GM12878 (cell line): ENCODE measurements at regions not wholly inside any gene's neighbourhood (a gene's known extent, or its start where the extent isn't known, plus 50 kb on each side); places are given as distances from the start of the nearest gene placed in this dataset.

Experiments
- ATAC-seq: fragments of 200-7000 bp; cut with Tn5 transposase; 3 replicates; pipeline ENCODE4 v1.9.1; 2020; ENCODE audit warnings: mild to moderate bottlenecking, moderate library complexity
- BruUV-seq: library from RNA; stranded (reverse); fragments of 400-500 nt; replicated peaks from 2 replicates; lab custom pipeline; 2021; lab: Mats Ljungman, UMichigan
- CTCF ChIA-PET: fragments of 300-600 bp; sonication (Branson Sonifier 250); formaldehyde crosslinking; extraction: SDS; loops from one replicate; lab custom pipeline; 2021; ENCODE audit warnings: inconsistent platforms; lab: Yijun Ruan, JAX
- POLR2A ChIA-PET: fragments of 350-600 bp; formaldehyde crosslinking; extraction: SDS; loops from one replicate; lab custom pipeline; 2021; ENCODE audit warnings: inconsistent platforms; lab: Charles Lee
- RAD21 ChIA-PET: fragments of 300-600 bp; sonication (Branson Sonifier 250); formaldehyde crosslinking; loops from one replicate; lab custom pipeline; 2023; ENCODE audit warnings: antibody characterized with exemption; ENCODE audit not compliant: unreplicated experiment; lab: Charles Lee
- SMC1A ChIA-PET: fragments of 300-600 bp; sonication (Branson Sonifier 250); formaldehyde crosslinking; loops from one replicate; lab custom pipeline; 2023; ENCODE audit not compliant: unreplicated experiment, uncharacterized antibody; lab: Charles Lee
- DNase-seq: peaks from one replicate; pipeline ENCODE4 v3.0.0-alpha.2; 2011; ENCODE audit warnings: low read depth, low spot score
- FAIRE-seq: peaks from 3 replicates; lab custom pipeline; 2011; peaks lifted over from hg19 to GRCh38; lab: Jason Lieb, UNC
- H2AFZ ChIP-seq: 2 replicates; pipeline ENCODE4 v1.6.0; 2011; ENCODE audit warnings: low read depth, low read length, control low read depth; ENCODE audit not compliant: control insufficient read depth
- H3K27ac ChIP-seq: 2 replicates; pipeline ENCODE4 v1.5.1; 2011; ENCODE audit warnings: control low read depth; ENCODE audit not compliant: control insufficient read depth, insufficient read depth
- H3K27me3 ChIP-seq, 2 experiments: replicated peaks in 1 of 2; 2 replicates each; pipeline versions ENCODE4 v1.6.0 to v1.6.1; 2011; ENCODE audit warnings: low read length in 1 of 2; ENCODE audit not compliant: control insufficient read depth in 2 of 2, insufficient read depth in 2 of 2
- H3K36me3 ChIP-seq, 2 experiments: 2 replicates each; pipeline ENCODE4 v1.5.1; 2011; ENCODE audit warnings: low read length in 1 of 2; ENCODE audit not compliant: control insufficient read depth in 2 of 2, insufficient read depth in 2 of 2
- H3K4me1 ChIP-seq: 2 replicates; pipeline ENCODE4 v1.6.1; 2011; ENCODE audit warnings: mild to moderate bottlenecking, low read length, moderate library complexity, mixed read lengths; ENCODE audit not compliant: control insufficient read depth, insufficient read depth
- H3K4me2 ChIP-seq: 2 replicates; pipeline ENCODE4 v1.6.0; 2011; ENCODE audit warnings: control low read depth; ENCODE audit not compliant: control insufficient read depth, insufficient read depth
- H3K4me3 ChIP-seq: fragments of 200-600 bp; sonication (generic); 2 replicates; pipeline ENCODE4 v1.5.1; 2016
- H3K79me2 ChIP-seq: 2 replicates; pipeline ENCODE4 v1.6.0; 2011; ENCODE audit warnings: low read length; ENCODE audit not compliant: control insufficient read depth, insufficient read depth
- H3K9ac ChIP-seq: 2 replicates; pipeline ENCODE4 v1.8.0; 2011; ENCODE audit warnings: low read length, control low read depth, mixed read lengths; ENCODE audit not compliant: control insufficient read depth, insufficient read depth
- H3K9me3 ChIP-seq: replicated peaks from 3 replicates; pipeline ENCODE4 v1.5.1; 2011; ENCODE audit warnings: mild to moderate bottlenecking, low read length; ENCODE audit not compliant: control insufficient read depth, insufficient read depth
- H4K20me1 ChIP-seq: 2 replicates; pipeline ENCODE4 v1.6.0; 2011; ENCODE audit not compliant: control insufficient read depth, insufficient read depth
- CBX3 ChIP-seq: fragments of 200-600 bp; sonication (generic); IDR thresholded peaks from 2 replicates; pipeline ENCODE4 v1.6.1; 2016; ENCODE audit warnings: low read depth, borderline replicate concordance
- IRF3 ChIP-seq: fragments of 450-650 bp; IDR thresholded peaks from 2 replicates; pipeline ENCODE4 v1.6.1; 2014; ENCODE audit warnings: mild to moderate bottlenecking
- IRF4 ChIP-seq: IDR thresholded peaks from 2 replicates; pipeline ENCODE4 v1.6.1; 2011; ENCODE audit warnings: low read depth, low read length
- JUNB ChIP-seq: IDR thresholded peaks from 2 replicates; pipeline ENCODE4 v1.6.1; 2016; ENCODE audit warnings: antibody characterized with exemption, mild to moderate bottlenecking
- JUND ChIP-seq: IDR thresholded peaks from 2 replicates; pipeline ENCODE4 v1.6.1; 2012; ENCODE audit warnings: low read depth, mild to moderate bottlenecking, low read length, improper control_type of control experiment, moderate library complexity
- LARP7 ChIP-seq: fragments of 450-650 bp; IDR thresholded peaks from 2 replicates; pipeline ENCODE4 v1.6.1; 2017; ENCODE audit warnings: mild to moderate bottlenecking
- MYC ChIP-seq: IDR thresholded peaks from 2 replicates; pipeline ENCODE4 v1.6.1; 2011; ENCODE audit warnings: mild to moderate bottlenecking, low read length, moderate library complexity, inconsistent platforms; ENCODE audit not compliant: insufficient read depth, insufficient replicate concordance, insufficient read length, severe bottlenecking
- NFIC ChIP-seq: IDR thresholded peaks from 2 replicates; pipeline ENCODE4 v1.6.1; 2012; ENCODE audit warnings: low read depth, mild to moderate bottlenecking, inconsistent platforms, low read length, moderate library complexity
- NR2C2 ChIP-seq: IDR thresholded peaks from 2 replicates; pipeline ENCODE4 v1.6.1; 2011; ENCODE audit warnings: borderline replicate concordance, low read depth; ENCODE audit not compliant: control insufficient read depth, insufficient read length
- PKNOX1 ChIP-seq: fragments of 450-650 bp; IDR thresholded peaks from 2 replicates; pipeline ENCODE4 v1.6.1; 2016; ENCODE audit warnings: mild to moderate bottlenecking
- RUNX3 ChIP-seq: IDR thresholded peaks from 2 replicates; pipeline ENCODE4 v1.6.1; 2012; ENCODE audit warnings: low read length, inconsistent platforms
- SMAD5 ChIP-seq: IDR thresholded peaks from 2 replicates; pipeline ENCODE4 v1.6.1; 2016; ENCODE audit warnings: antibody characterized with exemption, low read depth
- SMARCA5 ChIP-seq: fragments of 450-650 bp; IDR thresholded peaks from 2 replicates; pipeline ENCODE4 v1.6.1; 2017; ENCODE audit warnings: mild to moderate bottlenecking
- WGBS: methylation state at CpG from one replicate; pipeline ENCODE4 v1.1.6; 2016; ENCODE audit warnings: low lambda C conversion rate; ENCODE audit not compliant: insufficient replicate concordance, insufficient coverage; ENCODE audit errors: missing lambda C conversion rate; 5-methylcytosine and 5-hydroxymethylcytosine counted together
- in situ Hi-C: fragments of 300-500 bp; cut with MboI; formaldehyde crosslinking; loops from 9 replicates; pipeline ENCODE4 v1.14.3; 2018; ENCODE audit warnings: mixed read lengths
- intact Hi-C: fragments of 100-400 bp; cut with micrococcal nuclease; formaldehyde crosslinking; loops from one replicate; pipeline ENCODE4 v1.14.2; 2022; ENCODE audit not compliant: unreplicated experiment

GRCh38 chr14:49428076-49428475 is 158.1 kb downstream of the RPS29 start:
- in situ Hi-C loops, result no loop called here
- no peaks in the 10 kb centered on the region for H3K27me3 ChIP-seq
- no TSS peak for BruUV-seq
- no peak overlapping the region for H3K27ac ChIP-seq
- no peaks in the 10 kb centered on the region for H3K4me1 ChIP-seq
- TF ChIP-seq CBX3, result no peak
- no peak for TF ChIP-seq LARP7
- no peak for TF ChIP-seq IRF4
- no peak for TF ChIP-seq PKNOX1
- TF ChIP-seq IRF3, result no peak
- no peak for TF ChIP-seq SMARCA5
- TF ChIP-seq SMAD5, result no peak
- no peak for TF ChIP-seq NR2C2
- no peak for TF ChIP-seq NFIC
- TF ChIP-seq MYC, result no peak
- TF ChIP-seq JUNB, result no peak
- TF ChIP-seq RUNX3, result no peak
- no peak for TF ChIP-seq JUND
- H3K36me3 ChIP-seq, result no peaks in the 10 kb centered on the region
- intact Hi-C loops, result no loop called here
- H3K4me3 ChIP-seq, result no peak overlapping the region
- no peaks in the 10 kb centered on the region for H4K20me1 ChIP-seq
- no peak overlapping the region for H3K4me2 ChIP-seq
- ChIA-PET POLR2A (no interaction called here), SMC1A (no interaction called here), RAD21 (no interaction called here), CTCF (interaction anchor here (0.6 to 1.2 kb wide), 2 partner anchors 10 to 33 kb away, joined by 3 read pairs; no protein-coding TSS in a partner anchor)
- WGBS, result 4% methylated on average over 2 of the region's 2 CpGs
- H3K79me2 ChIP-seq, result no peaks in the 10 kb centered on the region
- ATAC-seq, result no peak
- DNase-seq, result no peak
- H2AFZ ChIP-seq, result no peak overlapping the region
- H3K9me3 ChIP-seq, result no peaks in the 10 kb centered on the region
- H3K9ac ChIP-seq, result no peak overlapping the region
- FAIRE-seq, result no peak
